CD4-positive, CD25-positive, alpha-beta regulatory T cell (primary cell): ENCODE measurements at regions not wholly inside any gene's neighbourhood (a gene's known extent, or its start where the extent isn't known, plus 50 kb on each side); places are given as distances from the start of the nearest gene placed in this dataset.

Experiments used
- ATAC-seq, 2 donors: fragments of 150-1000 bp; cut with Tn5 transposase; one replicate each; pipeline ENCODE4 v1.10.0; 2021; ENCODE audit warnings: low read depth in 2 of 2, moderate number of reproducible peaks in 2 of 2, moderate library complexity in 1 of 2
- DNase-seq, 3 donors: peaks; one replicate each; pipeline versions ENCODE4 v3.0.0 to v3.0.0-alpha.2; 2012 to 2022; ENCODE audit warnings: mixed read lengths in 1 of 3
- H3K27ac ChIP-seq: one replicate; pipeline ENCODE4 v1.7.0; 2013; ENCODE audit warnings: mild to moderate bottlenecking, low read length; ENCODE audit not compliant: insufficient read depth, poor library complexity, severe bottlenecking
- H3K27me3 ChIP-seq: one replicate; pipeline ENCODE4 v1.7.0; 2013; ENCODE audit warnings: low read length; ENCODE audit not compliant: control insufficient read depth, insufficient read depth
- H3K36me3 ChIP-seq: one replicate; pipeline ENCODE4 v1.7.0; 2013; ENCODE audit warnings: mild to moderate bottlenecking, low read length, moderate library complexity; ENCODE audit not compliant: control insufficient read depth, insufficient read depth
- H3K4me1 ChIP-seq: 2 replicates; pipeline ENCODE4 v1.7.0; 2013; ENCODE audit warnings: mild to moderate bottlenecking, low read length; ENCODE audit not compliant: insufficient read depth, control insufficient read depth, poor library complexity, severe bottlenecking
- H3K4me3 ChIP-seq: one replicate; pipeline ENCODE4 v1.7.0; 2013; ENCODE audit warnings: low read depth, mild to moderate bottlenecking, low read length, moderate library complexity
- H3K9me3 ChIP-seq, 2 experiments: 1 replicate in 1 of 2; 2 replicates in 1 of 2; pipeline ENCODE4 v1.7.0; 2013; ENCODE audit warnings: low read length in 2 of 2, mild to moderate bottlenecking in 1 of 2, moderate library complexity in 1 of 2; ENCODE audit not compliant: control insufficient read depth in 2 of 2
- H3K27ac Mint-ChIP-seq, 3 donors: one replicate each; pipeline ENCODE4 v1.8.0; 2020 to 2022; ENCODE audit warnings: mild to moderate bottlenecking in 3 of 3, mixed read lengths in 3 of 3, moderate library complexity in 2 of 3
- H3K27me3 Mint-ChIP-seq: one replicate; pipeline ENCODE4 v1.8.0; 2022; ENCODE audit warnings: mild to moderate bottlenecking, mixed read lengths
- H3K36me3 Mint-ChIP-seq: one replicate; pipeline ENCODE4 v1.8.0; 2020; ENCODE audit warnings: mixed read lengths
- H3K4me1 Mint-ChIP-seq, 4 donors: one replicate each; pipeline ENCODE4 v1.8.0; 2020 to 2022; ENCODE audit warnings: mixed read lengths in 4 of 4, mild to moderate bottlenecking in 1 of 4
- H3K4me3 Mint-ChIP-seq, 4 donors: one replicate each; pipeline ENCODE4 v1.8.0; 2020 to 2022; ENCODE audit warnings: mild to moderate bottlenecking in 4 of 4, mixed read lengths in 4 of 4, moderate library complexity in 3 of 4
- H3K9me3 Mint-ChIP-seq, 7 donors: one replicate each; pipeline ENCODE4 v1.8.0; 2020 to 2022; ENCODE audit warnings: mixed read lengths in 7 of 7, mild to moderate bottlenecking in 3 of 7, moderate library complexity in 2 of 7

GRCh38 chr4:161008527-161008926 is 1155.3 kb downstream of the FSTL5 start:
- Mint-ChIP-seq H3K9me3 (peaks cover 0 to 9% (median 2%) of the 10 kb centered on the region in 7 donors), H3K4me3 (no peak overlapping the region), H3K4me1 (no peaks in the 10 kb centered on the region), H3K36me3 (no peaks in the 10 kb centered on the region), H3K27me3 (no peaks in the 10 kb centered on the region), H3K27ac (no peak overlapping the region)
- DNase-seq (no peak), ATAC-seq (no peak)
- H3K27me3 ChIP-seq = no peaks in the 10 kb centered on the region
- no peaks in the 10 kb centered on the region for H3K36me3 ChIP-seq
- H3K4me3 ChIP-seq = no peak overlapping the region
- no peaks in the 10 kb centered on the region for H3K4me1 ChIP-seq
- no peaks in the 10 kb centered on the region for H3K9me3 ChIP-seq
- no peak overlapping the region for H3K27ac ChIP-seq

- Mint-ChIP-seq H3K4me1 (no peaks in the 10 kb centered on the region), H3K36me3 (no peaks in the 10 kb centered on the region), H3K4me3 (no peak overlapping the region), H3K27ac (no peak overlapping the region), H3K9me3 (peaks cover 0 to 17% (median 3%) of the 10 kb centered on the region in 7 donors), H3K27me3 (no peaks in the 10 kb centered on the region)
- no peak for DNase-seq
- H3K4me3 ChIP-seq = no peak overlapping the region
- H3K4me1 ChIP-seq = no peaks in the 10 kb centered on the region
- H3K27me3 ChIP-seq = no peaks in the 10 kb centered on the region
- no peaks in the 10 kb centered on the region for H3K36me3 ChIP-seq
- no peak overlapping the region for H3K27ac ChIP-seq
- H3K9me3 ChIP-seq = no peaks in the 10 kb centered on the region
- no peak for ATAC-seq
These were observed 1153.6 kb downstream of the FSTL5 start for GRCh38 chr4:161010227-161010626.
